Mesenchymal stem cell (in vitro differentiated cells and primary cell): ENCODE measurements at regions not wholly inside any gene's neighbourhood (a gene's known extent, or its start where the extent isn't known, plus 50 kb on each side); places are given as distances from the start of the nearest gene placed in this dataset.

Experiments
- DNase-seq: peaks from one replicate; pipeline ENCODE4 v3.0.0-alpha.2; 2013
- H2AFZ ChIP-seq: one replicate; pipeline ENCODE4 v1.6.1; 2013; ENCODE audit warnings: low read depth, mild to moderate bottlenecking, control low read depth, inconsistent platforms, low read length, moderate library complexity
- H2AK5ac ChIP-seq: 2 replicates; pipeline ENCODE4 v1.6.1; 2013; ENCODE audit warnings: low read length, moderate library complexity, mild to moderate bottlenecking, inconsistent platforms; ENCODE audit not compliant: severe bottlenecking
- H2BK120ac ChIP-seq: one replicate; pipeline ENCODE4 v1.6.1; 2013; ENCODE audit warnings: low read depth, mild to moderate bottlenecking, inconsistent platforms, low read length, moderate library complexity
- H2BK12ac ChIP-seq, 2 experiments: one replicate each; pipeline ENCODE4 v1.6.1; 2013; ENCODE audit warnings: inconsistent platforms in 2 of 2, low read length in 2 of 2, mild to moderate bottlenecking in 2 of 2, moderate library complexity in 2 of 2, control low read depth in 1 of 2
- H2BK15ac ChIP-seq: one replicate; pipeline ENCODE4 v1.6.1; 2013; ENCODE audit warnings: mild to moderate bottlenecking, low read depth, inconsistent platforms; ENCODE audit not compliant: poor library complexity, severe bottlenecking
- H2BK5ac ChIP-seq: 2 replicates; pipeline ENCODE4 v1.6.1; 2013; ENCODE audit warnings: low read depth, mild to moderate bottlenecking, low read length, control low read depth, inconsistent platforms; ENCODE audit not compliant: poor library complexity, severe bottlenecking
- H3K14ac ChIP-seq, 2 experiments: one replicate each; pipeline ENCODE4 v1.6.1; 2013; ENCODE audit warnings: inconsistent platforms in 2 of 2, low read length in 2 of 2, control low read depth in 1 of 2, mild to moderate bottlenecking in 1 of 2, moderate library complexity in 1 of 2
- H3K18ac ChIP-seq, 2 experiments: one replicate each; pipeline ENCODE4 v1.6.1; 2013; ENCODE audit warnings: inconsistent platforms in 2 of 2, low read length in 2 of 2, control low read depth in 1 of 2, low read depth in 1 of 2, mild to moderate bottlenecking in 1 of 2
- H3K23ac ChIP-seq, 2 experiments: one replicate each; pipeline ENCODE4 v1.6.1; 2013; ENCODE audit warnings: inconsistent platforms in 2 of 2, low read length in 2 of 2, mild to moderate bottlenecking in 2 of 2, moderate library complexity in 2 of 2, control low read depth in 1 of 2
- H3K27ac ChIP-seq: 2 replicates; pipeline ENCODE4 v1.5.1; 2013; ENCODE audit warnings: mild to moderate bottlenecking, moderate library complexity, low read length, control low read depth, inconsistent platforms; ENCODE audit not compliant: poor library complexity, severe bottlenecking
- H3K27me3 ChIP-seq, 2 experiments: 2 replicates each; pipeline versions ENCODE4 v1.6.1 to v1.7.0; 2013; ENCODE audit warnings: low read length in 2 of 2, mild to moderate bottlenecking in 2 of 2, moderate library complexity in 2 of 2, control low read depth in 1 of 2, inconsistent platforms in 1 of 2; ENCODE audit not compliant: control insufficient read depth in 1 of 2, insufficient read depth in 1 of 2
- H3K36me3 ChIP-seq, 2 experiments: 2 replicates each; pipeline versions ENCODE4 v1.6.1 to v1.7.0; 2013; ENCODE audit warnings: low read length in 2 of 2, control low read depth in 1 of 2, inconsistent platforms in 1 of 2, low read depth in 1 of 2, mild to moderate bottlenecking in 1 of 2; ENCODE audit not compliant: insufficient read depth in 2 of 2, control insufficient read depth in 1 of 2
- H3K4ac ChIP-seq, 2 experiments: one replicate each; pipeline ENCODE4 v1.6.1; 2013; ENCODE audit warnings: inconsistent platforms in 2 of 2, low read length in 2 of 2, mild to moderate bottlenecking in 2 of 2, moderate library complexity in 2 of 2, control low read depth in 1 of 2, low read depth in 1 of 2
- H3K4me1 ChIP-seq: 2 replicates; pipeline ENCODE4 v1.6.1; 2013; ENCODE audit warnings: low read depth, low read length, control low read depth; ENCODE audit not compliant: control insufficient read depth, insufficient read depth
- H3K4me2 ChIP-seq: 2 replicates; pipeline ENCODE4 v1.6.1; 2013; ENCODE audit warnings: low read length, mild to moderate bottlenecking, inconsistent platforms; ENCODE audit not compliant: poor library complexity, severe bottlenecking
- H3K4me3 ChIP-seq, 2 experiments: 2 replicates each; pipeline versions ENCODE4 v1.5.1 to v1.7.0; 2013; ENCODE audit warnings: low read length in 2 of 2, mild to moderate bottlenecking in 2 of 2, control low read depth in 1 of 2, low read depth in 1 of 2; ENCODE audit not compliant: insufficient read depth in 1 of 2
- H3K79me1 ChIP-seq: replicated peaks from 2 replicates; pipeline ENCODE4 v1.6.1; 2013; ENCODE audit warnings: mild to moderate bottlenecking, control low read depth, low read length, inconsistent platforms; ENCODE audit not compliant: poor library complexity, severe bottlenecking
- H3K9ac ChIP-seq: 2 replicates; pipeline ENCODE4 v1.7.0; 2013; ENCODE audit warnings: mild to moderate bottlenecking, low read length, moderate library complexity
- H3K9me3 ChIP-seq: 2 replicates; pipeline ENCODE4 v1.7.0; 2013; ENCODE audit warnings: mild to moderate bottlenecking, low read length; ENCODE audit not compliant: control insufficient read depth
- H4K8ac ChIP-seq: one replicate; pipeline ENCODE4 v1.6.1; 2013; ENCODE audit warnings: inconsistent platforms, mild to moderate bottlenecking, low read length, moderate library complexity
- H4K91ac ChIP-seq: one replicate; pipeline ENCODE4 v1.6.1; 2013; ENCODE audit warnings: mild to moderate bottlenecking, low read length, inconsistent platforms
- WGBS: methylation state at CpG from one replicate; pipeline ENCODE4 v1.1.7; 2013; ENCODE audit warnings: mixed read lengths; 5-methylcytosine and 5-hydroxymethylcytosine counted together

DNA sequence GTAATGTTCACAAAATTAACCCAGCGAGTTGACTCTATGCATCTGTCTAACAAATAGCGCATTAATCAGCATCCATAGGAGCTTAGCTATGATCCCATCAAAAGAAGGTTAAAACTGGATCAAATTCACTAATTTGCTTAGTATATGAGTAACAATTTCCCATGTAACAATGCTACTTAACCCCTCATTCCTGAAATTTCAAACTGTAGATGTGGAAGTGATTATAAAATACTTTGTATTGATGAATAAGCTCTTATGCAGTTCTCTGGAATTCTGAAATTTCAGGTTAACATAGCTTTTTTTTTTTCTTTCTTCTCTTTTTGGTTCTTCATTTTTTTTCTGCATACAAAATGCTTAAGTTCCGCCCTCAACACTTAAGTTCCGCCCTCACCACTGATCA is 1272.7 kb downstream of the KCNT2 start:
- no peaks in the 10 kb centered on the region for H3K27me3 ChIP-seq
- 94% methylated on average over 4 of the region's 4 CpGs for WGBS
- H2AFZ ChIP-seq: no peak overlapping the region
- H2BK12ac ChIP-seq: no peak overlapping the region
- H3K27ac ChIP-seq: no peak overlapping the region
- H3K18ac ChIP-seq: no peak overlapping the region
- H3K14ac ChIP-seq: no peak overlapping the region
- H4K8ac ChIP-seq: no peak overlapping the region
- H3K9ac ChIP-seq: no peak overlapping the region
- no peak overlapping the region for H3K23ac ChIP-seq
- no peak overlapping the region for H3K4me3 ChIP-seq
- H2BK5ac ChIP-seq: no peak overlapping the region
- H2BK120ac ChIP-seq: no peak overlapping the region
- no peak overlapping the region for H3K4ac ChIP-seq
- no peak overlapping the region for H2BK15ac ChIP-seq
- no peak overlapping the region for H4K91ac ChIP-seq
- no peaks in the 10 kb centered on the region for H3K36me3 ChIP-seq
- H3K4me1 ChIP-seq: no peaks in the 10 kb centered on the region
- no peaks in the 10 kb centered on the region for H3K79me1 ChIP-seq
- H3K4me2 ChIP-seq: no peak overlapping the region
- H2AK5ac ChIP-seq: no peak overlapping the region
- H3K9me3 ChIP-seq: no peaks in the 10 kb centered on the region
- DNase-seq: no peak

DNA sequence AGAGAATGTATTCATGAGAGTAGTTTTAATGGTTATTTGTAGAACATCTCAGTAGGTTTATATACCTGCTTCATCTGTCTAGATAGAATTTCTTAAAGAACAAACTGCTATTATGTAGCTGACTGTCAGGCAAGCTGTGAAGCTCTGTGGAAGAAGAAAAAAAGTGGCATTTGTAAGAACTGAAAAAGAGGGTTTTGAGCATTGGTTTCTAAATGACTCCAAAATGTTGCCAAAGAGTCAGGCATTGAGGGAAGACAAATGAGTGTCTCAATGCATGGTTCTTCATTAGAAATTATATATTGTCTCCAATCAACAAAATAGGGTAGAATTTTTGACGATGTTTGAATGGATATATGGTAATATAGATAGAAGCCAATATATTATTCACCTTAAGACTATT is 1276.1 kb downstream of the KCNT2 start:
- WGBS: no CpG with 5 or more reads among the region's 1 CpG
- H2BK12ac ChIP-seq: no peak overlapping the region
- no peak overlapping the region for H3K4ac ChIP-seq
- H3K18ac ChIP-seq: no peak overlapping the region
- DNase-seq: no peak
- no peak overlapping the region for H2BK15ac ChIP-seq
- H3K27me3 ChIP-seq: no peaks in the 10 kb centered on the region
- H3K14ac ChIP-seq: no peak overlapping the region
- H4K8ac ChIP-seq: no peak overlapping the region
- H2BK5ac ChIP-seq: no peak overlapping the region
- H3K27ac ChIP-seq: no peak overlapping the region
- H2AK5ac ChIP-seq: no peak overlapping the region
- H2AFZ ChIP-seq: no peak overlapping the region
- H3K23ac ChIP-seq: no peak overlapping the region
- no peaks in the 10 kb centered on the region for H3K36me3 ChIP-seq
- no peak overlapping the region for H3K4me2 ChIP-seq
- H4K91ac ChIP-seq: no peak overlapping the region
- H3K79me1 ChIP-seq: no peaks in the 10 kb centered on the region
- H3K4me3 ChIP-seq: no peak overlapping the region
- H2BK120ac ChIP-seq: no peak overlapping the region
- no peaks in the 10 kb centered on the region for H3K4me1 ChIP-seq
- no peaks in the 10 kb centered on the region for H3K9me3 ChIP-seq
- no peak overlapping the region for H3K9ac ChIP-seq

DNA sequence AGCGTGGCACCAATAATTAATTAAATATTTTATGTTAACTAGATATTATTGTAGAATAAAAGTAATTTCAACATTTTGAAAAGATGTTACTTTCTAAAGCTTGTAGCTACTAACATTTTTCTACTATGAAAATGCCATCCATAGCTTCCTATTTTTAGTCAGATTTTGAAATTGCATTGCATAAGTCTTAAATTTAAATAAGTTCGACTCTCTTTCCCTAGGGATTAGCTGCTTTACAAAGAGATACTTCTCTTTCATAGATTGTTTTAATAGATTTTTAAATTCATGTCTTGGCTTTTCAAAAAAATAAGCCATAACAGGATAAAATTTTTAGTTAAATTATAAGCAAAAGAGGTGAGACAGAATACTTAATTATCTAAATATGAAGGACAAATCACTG is 1279.6 kb downstream of the KCNT2 start:
- Histone ChIP-seq H2BK15ac (no peak overlapping the region), H2BK5ac (no peak overlapping the region), H2AFZ (no peak overlapping the region), H3K23ac (no peak overlapping the region), H3K9me3 (peaks cover 4% of the 10 kb centered on the region), H4K8ac (no peak overlapping the region), H3K14ac (no peak overlapping the region), H3K4me1 (no peaks in the 10 kb centered on the region), H2AK5ac (no peak overlapping the region), H3K18ac (no peak overlapping the region), H3K36me3 (no peaks in the 10 kb centered on the region), H3K27me3 (no peaks in the 10 kb centered on the region), H3K4me2 (no peak overlapping the region), H3K4me3 (no peak overlapping the region), H2BK120ac (no peak overlapping the region), H3K79me1 (no peaks in the 10 kb centered on the region), H3K9ac (no peak overlapping the region), H3K27ac (no peak overlapping the region), H4K91ac (no peak overlapping the region), H3K4ac (no peak overlapping the region), H2BK12ac (no peak overlapping the region)
- DNase-seq: no peak
- WGBS: no CpG with 5 or more reads among the region's 2 CpGs

DNA sequence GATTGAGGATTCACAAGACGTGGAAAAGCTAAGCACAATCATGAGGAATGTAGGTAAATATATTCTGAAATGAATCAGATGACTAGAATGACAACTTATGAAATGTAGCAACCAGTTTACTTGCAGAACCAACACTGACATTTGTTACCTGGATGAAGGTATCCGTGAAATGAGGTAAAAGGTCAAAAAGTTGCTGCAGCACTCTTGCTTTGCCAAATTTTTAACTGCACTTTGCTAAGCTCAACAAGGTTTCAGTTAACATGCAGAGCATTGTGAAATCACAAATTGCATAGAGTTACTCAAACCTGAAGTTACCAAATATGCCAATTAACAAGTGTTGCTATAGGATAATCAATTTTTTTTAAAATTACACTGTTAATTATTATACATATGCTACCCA is 1280.1 kb downstream of the KCNT2 start:
- no peaks in the 10 kb centered on the region for H3K36me3 ChIP-seq
- WGBS: 66% methylated on average over 2 of the region's 2 CpGs
- H3K27ac ChIP-seq: no peak overlapping the region
- no peak overlapping the region for H4K8ac ChIP-seq
- H2AFZ ChIP-seq: no peak overlapping the region
- no peaks in the 10 kb centered on the region for H3K4me1 ChIP-seq
- H4K91ac ChIP-seq: no peak overlapping the region
- H3K27me3 ChIP-seq: no peaks in the 10 kb centered on the region
- no peak overlapping the region for H3K23ac ChIP-seq
- no peak overlapping the region for H3K18ac ChIP-seq
- no peak overlapping the region for H2BK5ac ChIP-seq
- no peak for DNase-seq
- H2BK12ac ChIP-seq: no peak overlapping the region
- H3K9me3 ChIP-seq: peaks cover 4% of the 10 kb centered on the region
- H3K4ac ChIP-seq: no peak overlapping the region
- no peak overlapping the region for H3K14ac ChIP-seq
- no peak overlapping the region for H3K9ac ChIP-seq
- H2BK120ac ChIP-seq: no peak overlapping the region
- no peaks in the 10 kb centered on the region for H3K79me1 ChIP-seq
- H3K4me2 ChIP-seq: no peak overlapping the region
- H3K4me3 ChIP-seq: no peak overlapping the region
- H2BK15ac ChIP-seq: no peak overlapping the region
- H2AK5ac ChIP-seq: no peak overlapping the region
